ENCODE measurements at regions not wholly inside any gene's neighbourhood (a gene's known extent, or its start where the extent isn't known, plus 50 kb on each side); places are given as distances from the start of the nearest gene placed in this dataset.
"Not testable (repeated sequence)": the region's sequence is repeated elsewhere in the genome, so short reads cannot be mapped to it uniquely, and the experiment has no call there.

GRCh38 chr21:27321791-27322190, 354.9 kb upstream of the ADAMTS5 start:
- no peak for DNase-seq (ENCODE audit: low read depth in 2 of 2)

- no peak for DNase-seq (ENCODE audit: low read depth in 2 of 2)
These were observed 354.0 kb upstream of the ADAMTS5 start for GRCh38 chr21:27320868-27321267.

GRCh38 chr21:27317601-27318000, 350.7 kb upstream of the ADAMTS5 start:
- DNase-seq (ENCODE audit: low read depth in 2 of 2): not testable (repeated sequence)

GRCh38 chr21:27315373-27315772, 348.5 kb upstream of the ADAMTS5 start:
- DNase-seq (ENCODE audit: low read depth in 2 of 2): no peak

- no peak for DNase-seq (ENCODE audit: low read depth in 2 of 2)
These were observed 347.2 kb upstream of the ADAMTS5 start for GRCh38 chr21:27314131-27314530.

GRCh38 chr21:27306791-27307775, 340.2 kb upstream of the ADAMTS5 start:
- no peak for DNase-seq (ENCODE audit: low read depth in 2 of 2)

- no peak for DNase-seq (ENCODE audit: low read depth in 2 of 2)
These were observed 339.3 kb upstream of the ADAMTS5 start for GRCh38 chr21:27306206-27306605.

- DNase-seq (ENCODE audit: low read depth in 2 of 2): no peak
These were observed 334.3 kb upstream of the ADAMTS5 start for GRCh38 chr21:27301220-27301619.

GRCh38 chr21:27300770-27301169, 333.9 kb upstream of the ADAMTS5 start:
- DNase-seq (ENCODE audit: low read depth in 2 of 2): no peak

GRCh38 chr21:27298465-27298864, 331.6 kb upstream of the ADAMTS5 start:
- no peak for DNase-seq (ENCODE audit: low read depth in 2 of 2)

GRCh38 chr21:27293239-27293638, 326.4 kb upstream of the ADAMTS5 start:
- no peak for DNase-seq (ENCODE audit: low read depth in 2 of 2)

GRCh38 chr21:27292783-27293182, 325.9 kb upstream of the ADAMTS5 start:
- no peak for DNase-seq (ENCODE audit: low read depth in 2 of 2)

- no peak for DNase-seq (ENCODE audit: low read depth in 2 of 2)
These were observed 325.3 kb upstream of the ADAMTS5 start for GRCh38 chr21:27292229-27292628.

GRCh38 chr21:27291006-27291405, 324.1 kb upstream of the ADAMTS5 start:
- DNase-seq (ENCODE audit: low read depth in 2 of 2): no peak

GRCh38 chr21:27290028-27290427, 323.1 kb upstream of the ADAMTS5 start:
- no peak for DNase-seq (ENCODE audit: low read depth in 2 of 2)

- DNase-seq (ENCODE audit: low read depth in 2 of 2): no peak
These were observed 319.9 kb upstream of the ADAMTS5 start for GRCh38 chr21:27286760-27287159.

- DNase-seq (ENCODE audit: low read depth in 2 of 2): no peak
These were observed 310.2 kb upstream of the ADAMTS5 start for GRCh38 chr21:27277110-27277509.

GRCh38 chr21:27275294-27275927, 308.5 kb upstream of the ADAMTS5 start:
- no peak for DNase-seq (ENCODE audit: low read depth in 2 of 2)

- no peak for DNase-seq (ENCODE audit: low read depth in 2 of 2)
These were observed 302.8 kb upstream of the ADAMTS5 start for GRCh38 chr21:27269644-27270043.

- no peak for DNase-seq (ENCODE audit: low read depth in 2 of 2)
These were observed 301.4 kb upstream of the ADAMTS5 start for GRCh38 chr21:27268290-27268689.

GRCh38 chr21:27265949-27266348, 299.1 kb upstream of the ADAMTS5 start:
- no peak for DNase-seq (ENCODE audit: low read depth in 2 of 2)

- DNase-seq (ENCODE audit: low read depth in 2 of 2): no peak
These were observed 298.6 kb upstream of the ADAMTS5 start for GRCh38 chr21:27265492-27265891.

GRCh38 chr21:27261676-27262075, 294.8 kb upstream of the ADAMTS5 start:
- DNase-seq (ENCODE audit: low read depth in 2 of 2): no peak
